GM23248 (cell line): ENCODE measurements at regions not wholly inside any gene's neighbourhood (a gene's known extent, or its start where the extent isn't known, plus 50 kb on each side); places are given as distances from the start of the nearest gene placed in this dataset.

Source experiments
- EZH2 ChIP-seq: fragments of 200-600 bp; sonication (generic); IDR thresholded peaks from 2 replicates; pipeline ENCODE4 v1.6.1; 2018; ENCODE audit warnings: antibody characterized with exemption, mild to moderate bottlenecking; ENCODE audit not compliant: insufficient read depth, poor library complexity, severe bottlenecking
- EZH2phosphoT487 ChIP-seq: fragments of 200-600 bp; sonication (generic); IDR thresholded peaks from 2 replicates; pipeline ENCODE4 v1.6.1; 2018; ENCODE audit warnings: antibody characterized with exemption, moderate library complexity, mild to moderate bottlenecking, low read depth; ENCODE audit not compliant: insufficient read depth

GRCh38 chr14:71650187-71650755 is 282.0 kb upstream of the RGS6 start:
- TF ChIP-seq EZH2 (no peak), EZH2phosphoT487 (no peak)
